ENCODE measurements at regions not wholly inside any gene's neighbourhood (a gene's known extent, or its start where the extent isn't known, plus 50 kb on each side); places are given as distances from the start of the nearest gene placed in this dataset.

- H3K27ac ChIP-seq (ENCODE audit: low read depth, low read length) = no peak overlapping the region
- H4K20me1 ChIP-seq (ENCODE audit: insufficient read depth, low read length) = no peaks in the 10 kb centered on the region
- H2AFZ ChIP-seq (ENCODE audit: low read depth, low read length) = no peak overlapping the region
- H3K4me2 ChIP-seq (ENCODE audit: low read length) = no peak overlapping the region
- no peaks in the 10 kb centered on the region for H3K27me3 ChIP-seq (ENCODE audit: insufficient read depth, low read length)
- no peak overlapping the region for H3K4me3 ChIP-seq (ENCODE audit: insufficient read depth, low read depth, low read length)
- H3K4me3 Mint-ChIP-seq (ENCODE audit: unreplicated experiment) = no peak overlapping the region
- no peaks in the 10 kb centered on the region for H3K9me3 Mint-ChIP-seq (ENCODE audit: unreplicated experiment)
- no peaks in the 10 kb centered on the region for H3K9me3 ChIP-seq (ENCODE audit: insufficient read depth, low read depth, low read length)
- no peak overlapping the region for H3K9ac ChIP-seq (ENCODE audit: low read length)
- no peaks in the 10 kb centered on the region for H3K36me3 Mint-ChIP-seq (ENCODE audit: low read depth, unreplicated experiment)
- H3K27ac Mint-ChIP-seq (ENCODE audit: unreplicated experiment) = no peak overlapping the region
- H3K27me3 Mint-ChIP-seq (ENCODE audit: low read depth, unreplicated experiment) = no peaks in the 10 kb centered on the region
- H3K4me1 Mint-ChIP-seq (ENCODE audit: low read depth, unreplicated experiment) = no peaks in the 10 kb centered on the region
- no peaks in the 10 kb centered on the region for H3K79me2 ChIP-seq (ENCODE audit: insufficient read depth, low read length)
- H3K4me1 ChIP-seq (ENCODE audit: insufficient read depth, low read length) = no peaks in the 10 kb centered on the region
- DNase-seq (ENCODE audit: low read depth) (no peak), FAIRE-seq (no peak)
- TF ChIP-seq EZH2 (IDR thresholded peaks at IDR 0.05; ENCODE audit: insufficient read depth, low read length) = no peak
- TF ChIP-seq CTCF (IDR thresholded peaks at IDR 0.05; ENCODE audit: insufficient read depth, low read depth, low read length) = no peak
- H3K36me3 ChIP-seq (ENCODE audit: insufficient read depth, low read length) = no peaks in the 10 kb centered on the region
Measured at GRCh38 chr3:144820726-144821125, 849.1 kb downstream of the DIPK2A start.

DNA sequence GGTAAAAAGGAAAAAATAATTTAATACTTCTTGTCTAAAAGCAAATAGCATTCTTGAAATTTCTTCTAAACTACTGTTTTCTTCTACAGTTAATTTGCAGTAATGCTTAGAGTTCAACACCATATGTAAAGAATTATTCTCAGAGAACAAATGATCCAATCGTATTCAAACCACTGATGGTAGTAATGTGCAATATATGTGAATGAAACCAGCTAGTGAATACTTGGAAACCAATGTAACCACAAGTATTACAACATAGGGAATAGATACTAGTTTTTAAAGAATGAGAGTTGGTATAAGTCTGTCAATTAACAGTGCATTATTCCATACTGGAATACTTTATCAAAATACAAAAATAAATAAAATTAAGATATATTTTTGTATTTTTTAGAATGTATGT, 850.0 kb downstream of the DIPK2A start:
- H3K9me3 ChIP-seq (ENCODE audit: insufficient read depth, low read depth, low read length) = no peaks in the 10 kb centered on the region
- H3K4me1 ChIP-seq (ENCODE audit: insufficient read depth, low read length) = no peaks in the 10 kb centered on the region
- H3K27me3 ChIP-seq (ENCODE audit: insufficient read depth, low read length) = no peaks in the 10 kb centered on the region
- no peak overlapping the region for H3K4me2 ChIP-seq (ENCODE audit: low read length)
- no peaks in the 10 kb centered on the region for H3K79me2 ChIP-seq (ENCODE audit: insufficient read depth, low read length)
- no peaks in the 10 kb centered on the region for H3K9me3 Mint-ChIP-seq (ENCODE audit: unreplicated experiment)
- H3K4me3 ChIP-seq (ENCODE audit: insufficient read depth, low read depth, low read length) = no peak overlapping the region
- TF ChIP-seq EZH2 (IDR thresholded peaks at IDR 0.05; ENCODE audit: insufficient read depth, low read length) (no peak), CTCF (IDR thresholded peaks at IDR 0.05; ENCODE audit: insufficient read depth, low read depth, low read length) (no peak)
- FAIRE-seq (peak; percentile 39), DNase-seq (ENCODE audit: low read depth) (peak; percentile 47)
- no peak overlapping the region for H3K4me3 Mint-ChIP-seq (ENCODE audit: unreplicated experiment)
- no peaks in the 10 kb centered on the region for H3K4me1 Mint-ChIP-seq (ENCODE audit: low read depth, unreplicated experiment)
- H3K36me3 Mint-ChIP-seq (ENCODE audit: low read depth, unreplicated experiment) = no peaks in the 10 kb centered on the region
- no peak overlapping the region for H2AFZ ChIP-seq (ENCODE audit: low read depth, low read length)
- no peaks in the 10 kb centered on the region for H4K20me1 ChIP-seq (ENCODE audit: insufficient read depth, low read length)
- H3K27me3 Mint-ChIP-seq (ENCODE audit: low read depth, unreplicated experiment) = no peaks in the 10 kb centered on the region
- no peak overlapping the region for H3K9ac ChIP-seq (ENCODE audit: low read length)
- no peak overlapping the region for H3K27ac Mint-ChIP-seq (ENCODE audit: unreplicated experiment)
- no peak overlapping the region for H3K27ac ChIP-seq (ENCODE audit: low read depth, low read length)
- no peaks in the 10 kb centered on the region for H3K36me3 ChIP-seq (ENCODE audit: insufficient read depth, low read length)

DNA sequence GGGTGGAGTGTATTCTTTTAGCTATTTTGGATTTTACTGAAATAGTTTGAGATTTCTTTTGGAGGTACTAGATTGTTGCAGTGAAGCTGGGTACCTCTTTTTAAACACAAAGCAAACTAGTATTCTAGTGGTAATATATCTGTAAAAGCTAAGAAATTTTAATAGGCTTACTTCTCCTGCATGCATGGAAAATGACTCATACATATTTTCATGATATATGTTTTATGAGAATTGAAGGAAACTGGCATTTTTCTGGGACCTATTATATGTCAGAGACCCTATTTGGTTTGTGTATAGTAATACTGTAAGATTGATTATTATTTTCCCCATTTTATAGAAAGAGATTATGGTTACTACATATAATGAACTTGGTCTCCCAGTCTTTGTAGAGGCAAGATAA, 851.0 kb downstream of the DIPK2A start:
- Histone ChIP-seq H4K20me1 (ENCODE audit: insufficient read depth, low read length) (no peaks in the 10 kb centered on the region), H3K27me3 (ENCODE audit: insufficient read depth, low read length) (no peaks in the 10 kb centered on the region), H3K9ac (ENCODE audit: low read length) (no peak overlapping the region), H3K4me2 (ENCODE audit: low read length) (no peak overlapping the region), H3K36me3 (ENCODE audit: insufficient read depth, low read length) (no peaks in the 10 kb centered on the region), H3K9me3 (ENCODE audit: insufficient read depth, low read depth, low read length) (no peaks in the 10 kb centered on the region), H2AFZ (ENCODE audit: low read depth, low read length) (no peak overlapping the region), H3K27ac (ENCODE audit: low read depth, low read length) (no peak overlapping the region), H3K79me2 (ENCODE audit: insufficient read depth, low read length) (no peaks in the 10 kb centered on the region), H3K4me1 (ENCODE audit: insufficient read depth, low read length) (no peaks in the 10 kb centered on the region), H3K4me3 (ENCODE audit: insufficient read depth, low read depth, low read length) (no peak overlapping the region)
- Mint-ChIP-seq H3K4me1 (ENCODE audit: low read depth, unreplicated experiment) (no peaks in the 10 kb centered on the region), H3K4me3 (ENCODE audit: unreplicated experiment) (no peak overlapping the region), H3K9me3 (ENCODE audit: unreplicated experiment) (no peaks in the 10 kb centered on the region), H3K27ac (ENCODE audit: unreplicated experiment) (no peak overlapping the region), H3K36me3 (ENCODE audit: low read depth, unreplicated experiment) (no peaks in the 10 kb centered on the region), H3K27me3 (ENCODE audit: low read depth, unreplicated experiment) (no peaks in the 10 kb centered on the region)
- no peak for TF ChIP-seq EZH2 (IDR thresholded peaks at IDR 0.05; ENCODE audit: insufficient read depth, low read length)
- TF ChIP-seq CTCF (IDR thresholded peaks at IDR 0.05; ENCODE audit: insufficient read depth, low read depth, low read length) = no peak
- DNase-seq (ENCODE audit: low read depth) = peak; percentile 0
- FAIRE-seq = no peak

Data from astrocyte (in vitro differentiated cells and primary cell).